Esophagus muscularis mucosa (tissue), 4 donors: ENCODE measurements at regions not wholly inside any gene's neighbourhood (a gene's known extent, or its start where the extent isn't known, plus 50 kb on each side); places are given as distances from the start of the nearest gene placed in this dataset.

ENCODE experiments used
- DNase-seq: peaks from one replicate; pipeline ENCODE4 v3.0.0-alpha.2; 2017; ENCODE audit errors: extremely low spot score
- H3K27ac ChIP-seq, 4 donors: fragments of 200-600 bp; sonication (generic); replicated peaks in 1 of 4; 1 replicate in 3 of 4; 2 replicates in 1 of 4; pipeline ENCODE4 v1.5.1; 2016 to 2019; ENCODE audit warnings: mild to moderate bottlenecking in 1 of 4
- H3K27me3 ChIP-seq, 4 donors: fragments of 200-600 bp; sonication (generic); one replicate each; pipeline versions ENCODE4 v1.5.1 to v1.6.0; 2016 to 2019
- H3K36me3 ChIP-seq, 4 donors: fragments of 200-600 bp; sonication (generic); one replicate each; pipeline ENCODE4 v1.5.1; 2016 to 2019
- H3K4me1 ChIP-seq, 4 donors: fragments of 200-600 bp; sonication (generic); one replicate each; pipeline ENCODE4 v1.5.1; 2016 to 2019
- H3K4me3 ChIP-seq, 4 donors: fragments of 200-600 bp; sonication (generic); 1 replicate in 2 of 4; 2 replicates in 2 of 4; pipeline ENCODE4 v1.5.1; 2016 to 2019; ENCODE audit warnings: mild to moderate bottlenecking in 4 of 4, moderate library complexity in 1 of 4
- H3K9me3 ChIP-seq, 4 donors: fragments of 200-600 bp; sonication (generic); 1 replicate in 3 of 4; 2 replicates in 1 of 4; pipeline ENCODE4 v1.5.1; 2016 to 2019
- EP300 ChIP-seq: sonication (generic); formaldehyde crosslinking; IDR thresholded peaks from one replicate; pipeline ENCODE4 v1.6.1; 2017; ENCODE audit warnings: antibody characterized with exemption
- POLR2A ChIP-seq: fragments of 450-650 bp; IDR thresholded peaks from one replicate; pipeline ENCODE4 v1.6.1; 2017; ENCODE audit warnings: antibody characterized with exemption, moderate library complexity, mild to moderate bottlenecking, low read depth
- POLR2AphosphoS5 ChIP-seq, 2 donors: sonication (generic); formaldehyde crosslinking; IDR thresholded peaks; one replicate each; pipeline ENCODE4 v1.6.1; 2017; ENCODE audit warnings: antibody characterized with exemption in 2 of 2
- WGBS: methylation state at CpG from one replicate; pipeline ENCODE4 v1.1.5; 2018; 5-methylcytosine and 5-hydroxymethylcytosine counted together
- intact Hi-C: fragments of 100-400 bp; cut with DNase I; formaldehyde crosslinking; loops from one replicate; pipeline ENCODE4 v1.15.1; 2023
- TF ChIP-seq, protein P1 (sequence below), 3 experiments: fragments of 200-600 bp in 2 of 3; fragments of 450-650 bp in 1 of 3; sonication (generic) in 2 of 3; IDR thresholded peaks; one replicate each; pipeline ENCODE4 v1.5.1; 2017 to 2019; ENCODE audit warnings: antibody characterized with exemption in 3 of 3, mild to moderate bottlenecking in 2 of 3, moderate library complexity in 1 of 3

- Histone ChIP-seq H3K9me3 (no peaks in the 10 kb centered on the region), H3K4me3 (no peak overlapping the region), H3K4me1 (peaks cover 0 to 17% (median 13%) of the 10 kb centered on the region in 4 donors), H3K36me3 (no peaks in the 10 kb centered on the region), H3K27ac (no peak overlapping the region), H3K27me3 (no peaks in the 10 kb centered on the region)
- 90% methylated on average over 2 of the region's 2 CpGs for WGBS
- DNase-seq, result no peak
- TF ChIP-seq, protein P1, sequence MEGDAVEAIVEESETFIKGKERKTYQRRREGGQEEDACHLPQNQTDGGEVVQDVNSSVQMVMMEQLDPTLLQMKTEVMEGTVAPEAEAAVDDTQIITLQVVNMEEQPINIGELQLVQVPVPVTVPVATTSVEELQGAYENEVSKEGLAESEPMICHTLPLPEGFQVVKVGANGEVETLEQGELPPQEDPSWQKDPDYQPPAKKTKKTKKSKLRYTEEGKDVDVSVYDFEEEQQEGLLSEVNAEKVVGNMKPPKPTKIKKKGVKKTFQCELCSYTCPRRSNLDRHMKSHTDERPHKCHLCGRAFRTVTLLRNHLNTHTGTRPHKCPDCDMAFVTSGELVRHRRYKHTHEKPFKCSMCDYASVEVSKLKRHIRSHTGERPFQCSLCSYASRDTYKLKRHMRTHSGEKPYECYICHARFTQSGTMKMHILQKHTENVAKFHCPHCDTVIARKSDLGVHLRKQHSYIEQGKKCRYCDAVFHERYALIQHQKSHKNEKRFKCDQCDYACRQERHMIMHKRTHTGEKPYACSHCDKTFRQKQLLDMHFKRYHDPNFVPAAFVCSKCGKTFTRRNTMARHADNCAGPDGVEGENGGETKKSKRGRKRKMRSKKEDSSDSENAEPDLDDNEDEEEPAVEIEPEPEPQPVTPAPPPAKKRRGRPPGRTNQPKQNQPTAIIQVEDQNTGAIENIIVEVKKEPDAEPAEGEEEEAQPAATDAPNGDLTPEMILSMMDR (IDR thresholded peaks at IDR 0.05), result no peak
- intact Hi-C loops, result no loop called here
Measured at GRCh38 chr9:82333671-82334070, 345.1 kb downstream of the SPATA31D1 start.

DNA sequence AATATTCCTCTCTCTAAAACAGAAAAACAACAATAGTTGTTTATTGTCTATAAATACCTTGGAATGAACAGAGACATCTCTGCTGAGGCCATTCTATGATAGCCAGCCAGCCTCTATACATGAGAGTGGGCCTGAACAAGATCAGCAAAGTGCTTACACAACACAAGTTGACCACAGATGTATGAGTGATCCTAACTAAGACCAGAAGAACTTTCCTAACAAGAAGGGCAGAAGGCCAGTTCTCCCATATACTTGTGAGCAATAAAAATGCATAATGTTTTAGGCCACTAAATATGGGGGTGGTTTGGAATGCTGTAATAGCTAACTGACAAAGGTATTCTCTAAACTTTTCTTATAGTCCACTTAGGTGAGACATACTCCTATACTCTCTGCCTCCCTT lies 345.7 kb downstream of the SPATA31D1 start:
- no peak for DNase-seq
- intact Hi-C loops, result no loop called here
- TF ChIP-seq EP300 (no peak), POLR2A (no peak), POLR2AphosphoS5 (IDR thresholded peaks at IDR 0.05) (no peak)
- TF ChIP-seq, protein P1 (IDR thresholded peaks at IDR 0.05), result no peak
- Histone ChIP-seq H3K4me1 (peaks cover 0 to 17% (median 13%) of the 10 kb centered on the region in 4 donors), H3K36me3 (no peaks in the 10 kb centered on the region), H3K9me3 (no peaks in the 10 kb centered on the region), H3K4me3 (no peak overlapping the region), H3K27ac (no peak overlapping the region), H3K27me3 (no peaks in the 10 kb centered on the region)

DNA sequence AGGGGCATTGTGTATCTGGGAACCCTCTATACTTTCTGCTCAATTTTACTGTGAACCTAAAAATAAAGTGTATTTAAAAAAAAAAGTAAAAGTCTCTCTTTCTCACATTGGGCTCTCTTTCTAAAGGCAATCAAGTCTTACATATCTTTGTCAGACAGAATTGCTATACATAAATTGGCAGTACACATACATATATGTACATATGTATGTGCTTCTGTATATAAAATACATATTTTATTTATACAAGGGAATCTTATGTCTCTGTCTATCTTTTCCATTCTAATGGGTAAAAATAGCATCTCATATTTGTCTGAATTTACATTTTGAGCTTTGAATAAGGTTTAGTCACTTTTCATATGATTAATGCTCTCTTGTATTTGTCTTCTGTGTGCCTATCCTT lies 348.8 kb downstream of the SPATA31D1 start:
- Histone ChIP-seq H3K27me3 (no peaks in the 10 kb centered on the region), H3K36me3 (no peaks in the 10 kb centered on the region), H3K27ac (no peak overlapping the region), H3K9me3 (no peaks in the 10 kb centered on the region), H3K4me3 (no peak overlapping the region), H3K4me1 (peaks cover 0 to 7% (median 5%) of the 10 kb centered on the region in 4 donors)
- no peak for DNase-seq
- TF ChIP-seq POLR2A (no peak), EP300 (no peak), POLR2AphosphoS5 (IDR thresholded peaks at IDR 0.05) (no peak)
- TF ChIP-seq, protein P1 (IDR thresholded peaks at IDR 0.05), result no peak
- intact Hi-C loops, result no loop called here

DNA sequence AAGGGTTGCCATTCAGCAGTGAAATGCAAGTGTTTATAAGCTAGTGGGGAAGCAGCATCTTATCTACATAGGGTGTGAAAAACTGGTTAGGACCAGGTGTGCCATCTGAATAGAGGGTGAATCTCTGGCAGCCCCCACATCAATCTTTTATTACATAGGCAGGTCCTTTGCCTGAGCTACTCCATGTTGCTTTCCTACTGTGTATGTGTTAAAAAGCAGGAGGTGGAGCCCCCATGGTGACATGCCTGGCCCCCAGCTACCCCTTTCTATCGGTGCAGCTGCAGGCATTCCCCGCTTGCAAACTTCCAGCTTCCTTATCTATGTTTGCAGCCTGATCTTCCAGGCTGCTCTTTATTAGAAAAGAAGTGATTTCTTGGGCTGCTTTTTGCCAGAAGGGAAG lies 353.5 kb downstream of the SPATA31D1 start:
- Histone ChIP-seq H3K36me3 (no peaks in the 10 kb centered on the region), H3K4me3 (no peak overlapping the region), H3K27me3 (no peaks in the 10 kb centered on the region), H3K27ac (no peak overlapping the region), H3K9me3 (peaks cover 0 to 13% (median 0%) of the 10 kb centered on the region in 4 donors), H3K4me1 (no peaks in the 10 kb centered on the region)
- no peak for TF ChIP-seq POLR2AphosphoS5 (IDR thresholded peaks at IDR 0.05)
- no peak for TF ChIP-seq EP300
- TF ChIP-seq, protein P1 (IDR thresholded peaks at IDR 0.05), result no peak
- TF ChIP-seq POLR2A, result no peak
- no peak for DNase-seq
- intact Hi-C loops, result no loop called here
- WGBS, result 84% methylated on average over 2 of the region's 2 CpGs

GRCh38 chr9:82346040-82346439 lies 357.5 kb downstream of the SPATA31D1 start:
- TF ChIP-seq, protein P1 (IDR thresholded peaks at IDR 0.05), result no peak
- TF ChIP-seq POLR2A (no peak), EP300 (no peak), POLR2AphosphoS5 (IDR thresholded peaks at IDR 0.05) (no peak)
- H3K4me3 ChIP-seq, result no peak overlapping the region
- peaks cover 0 to 13% (median 0%) of the 10 kb centered on the region in 4 donors for H3K9me3 ChIP-seq
- no peaks in the 10 kb centered on the region for H3K36me3 ChIP-seq
- intact Hi-C loops, result no loop called here
- no peak overlapping the region for H3K27ac ChIP-seq
- no peaks in the 10 kb centered on the region for H3K4me1 ChIP-seq
- DNase-seq, result no peak
- WGBS, result 83% methylated on average over 2 of the region's 2 CpGs
- no peaks in the 10 kb centered on the region for H3K27me3 ChIP-seq
